ENCODE measurements at regions not wholly inside any gene's neighbourhood (a gene's known extent, or its start where the extent isn't known, plus 50 kb on each side); places are given as distances from the start of the nearest gene placed in this dataset.

GRCh38 chr22:34645375-34645774 lies 420.6 kb upstream of the ISX start:
- TF ChIP-seq POLR2A (IDR thresholded peaks at IDR 0.05) (no peak), CTCF (IDR thresholded peaks at IDR 0.05) (no peak)

Data from heart left ventricle (tissue), 13 donors.